H9 (cell line): ENCODE measurements at regions not wholly inside any gene's neighbourhood (a gene's known extent, or its start where the extent isn't known, plus 50 kb on each side); places are given as distances from the start of the nearest gene placed in this dataset.

Source experiments
- DNase-seq: peaks from one replicate; pipeline ENCODE4 v3.0.0-alpha.2; 2017
- H2AFZ ChIP-seq: one replicate; pipeline ENCODE4 v1.6.1; 2013; ENCODE audit warnings: mild to moderate bottlenecking, low read length, control low read depth, moderate library complexity
- H2AK5ac ChIP-seq: 2 replicates; pipeline ENCODE4 v1.6.1; 2013; ENCODE audit warnings: low read length, control low read depth, mixed read lengths; ENCODE audit not compliant: insufficient read length
- H2BK120ac ChIP-seq: one replicate; pipeline ENCODE4 v1.6.1; 2013; ENCODE audit warnings: low read depth, mild to moderate bottlenecking, low read length, control low read depth, inconsistent platforms; ENCODE audit not compliant: poor library complexity, severe bottlenecking
- H2BK12ac ChIP-seq: 2 replicates; pipeline ENCODE4 v1.6.1; 2013; ENCODE audit warnings: low read length, control low read depth, mixed read lengths, low read depth; ENCODE audit not compliant: insufficient read length
- H2BK15ac ChIP-seq: 2 replicates; pipeline ENCODE4 v1.6.1; 2013; ENCODE audit warnings: low read depth, low read length, control low read depth
- H2BK20ac ChIP-seq: one replicate; pipeline ENCODE4 v1.6.1; 2013; ENCODE audit warnings: low read depth, mild to moderate bottlenecking, low read length, control low read depth, inconsistent platforms; ENCODE audit not compliant: poor library complexity, severe bottlenecking
- H2BK5ac ChIP-seq: 2 replicates; pipeline ENCODE4 v1.6.1; 2013; ENCODE audit warnings: low read length, control low read depth, mixed read lengths; ENCODE audit not compliant: insufficient read length
- H3K14ac ChIP-seq: 2 replicates; pipeline ENCODE4 v1.6.1; 2013; ENCODE audit warnings: low read length, control low read depth; ENCODE audit not compliant: insufficient read depth
- H3K18ac ChIP-seq: 2 replicates; pipeline ENCODE4 v1.6.1; 2013; ENCODE audit warnings: low read depth, mild to moderate bottlenecking, mixed read lengths, low read length, control low read depth; ENCODE audit not compliant: insufficient read length
- H3K23ac ChIP-seq: 2 replicates; pipeline ENCODE4 v1.6.1; 2013; ENCODE audit warnings: low read length, control low read depth, mixed read lengths, low read depth; ENCODE audit not compliant: insufficient read length
- H3K23me2 ChIP-seq: 2 replicates; pipeline ENCODE4 v1.6.1; 2013; ENCODE audit warnings: low read depth, mild to moderate bottlenecking, mixed read lengths, low read length, control low read depth; ENCODE audit not compliant: insufficient read length, poor library complexity, severe bottlenecking
- H3K27ac ChIP-seq: 2 replicates; pipeline ENCODE4 v1.5.1; 2013; ENCODE audit warnings: low read length, control low read depth, mixed read lengths, low read depth; ENCODE audit not compliant: insufficient read length
- H3K27me3 ChIP-seq: 2 replicates; pipeline ENCODE4 v1.6.1; 2013; ENCODE audit warnings: low read length, control low read depth, inconsistent platforms; ENCODE audit not compliant: insufficient read depth
- H3K4ac ChIP-seq: 2 replicates; pipeline ENCODE4 v1.6.1; 2013; ENCODE audit warnings: low read depth, mild to moderate bottlenecking, control low read depth, inconsistent platforms, low read length, moderate library complexity
- H3K4me1 ChIP-seq: 2 replicates; pipeline ENCODE4 v1.6.1; 2013; ENCODE audit warnings: low read length, control low read depth, inconsistent platforms; ENCODE audit not compliant: insufficient read depth
- H3K4me2 ChIP-seq: 2 replicates; pipeline ENCODE4 v1.6.1; 2013; ENCODE audit warnings: low read length, control low read depth, mixed read lengths; ENCODE audit not compliant: insufficient read length, insufficient read depth
- H3K56ac ChIP-seq: 2 replicates; pipeline ENCODE4 v1.6.1; 2013; ENCODE audit warnings: low read depth, mild to moderate bottlenecking, mixed read lengths, low read length, control low read depth; ENCODE audit not compliant: insufficient read length
- H3K79me1 ChIP-seq: 2 replicates; pipeline ENCODE4 v1.6.1; 2013; ENCODE audit warnings: low read depth, mild to moderate bottlenecking, moderate library complexity, low read length, control low read depth, inconsistent platforms; ENCODE audit not compliant: insufficient read depth, poor library complexity, severe bottlenecking
- H3K79me2 ChIP-seq: 2 replicates; pipeline ENCODE4 v1.6.1; 2013; ENCODE audit warnings: low read length, control low read depth, inconsistent platforms; ENCODE audit not compliant: insufficient read depth
- H3K9ac ChIP-seq: 2 replicates; pipeline ENCODE4 v1.6.1; 2013; ENCODE audit warnings: low read length, control low read depth, mixed read lengths; ENCODE audit not compliant: insufficient read length; ENCODE audit errors: extremely low read depth
- H3K9me3 ChIP-seq: one replicate; pipeline ENCODE4 v1.6.1; 2013; ENCODE audit warnings: low read depth, low read length, inconsistent platforms; ENCODE audit not compliant: control insufficient read depth
- H3T11ph ChIP-seq: one replicate; pipeline ENCODE4 v1.6.1; 2013; ENCODE audit warnings: mild to moderate bottlenecking, low read length, control low read depth, inconsistent platforms
- H4K20me1 ChIP-seq: one replicate; pipeline ENCODE4 v1.6.1; 2013; ENCODE audit not compliant: control insufficient read depth, insufficient read length, insufficient read depth
- H4K5ac ChIP-seq: 2 replicates; pipeline ENCODE4 v1.6.1; 2013; ENCODE audit warnings: low read depth, mild to moderate bottlenecking, mixed read lengths, low read length, control low read depth; ENCODE audit not compliant: insufficient read length
- H4K8ac ChIP-seq: replicated peaks from 2 replicates; pipeline ENCODE4 v1.6.1; 2013; ENCODE audit warnings: low read length, control low read depth, mixed read lengths, low read depth; ENCODE audit not compliant: insufficient read length
- H4K91ac ChIP-seq: 2 replicates; pipeline ENCODE4 v1.6.1; 2013; ENCODE audit warnings: low read depth, mild to moderate bottlenecking, moderate library complexity, mixed read lengths, low read length, control low read depth; ENCODE audit not compliant: insufficient read length
- H3K27ac Mint-ChIP-seq, 3 experiments: 2 replicates in 2 of 3; 3 replicates in 1 of 3; pipeline ENCODE4 v1.8.0; 2020 to 2021; ENCODE audit warnings: mixed read lengths in 3 of 3, mild to moderate bottlenecking in 1 of 3, moderate library complexity in 1 of 3
- H3K27me3 Mint-ChIP-seq: 2 replicates; pipeline ENCODE4 v1.8.0; 2021; ENCODE audit warnings: low read depth, mild to moderate bottlenecking, moderate library complexity, mixed read lengths
- H3K36me3 Mint-ChIP-seq, 3 experiments: 2 replicates in 2 of 3; 3 replicates in 1 of 3; pipeline ENCODE4 v1.8.0; 2020 to 2021; ENCODE audit warnings: low read depth in 3 of 3, mixed read lengths in 3 of 3; ENCODE audit not compliant: insufficient read depth in 1 of 3
- H3K4me1 Mint-ChIP-seq, 2 experiments: 2 replicates each; pipeline ENCODE4 v1.8.0; 2020; ENCODE audit warnings: mixed read lengths in 2 of 2
- H3K4me3 Mint-ChIP-seq, 2 experiments: 2 replicates in 1 of 2; 3 replicates in 1 of 2; pipeline ENCODE4 v1.8.0; 2020 to 2021; ENCODE audit warnings: mild to moderate bottlenecking in 2 of 2, mixed read lengths in 2 of 2, moderate library complexity in 1 of 2
- H3K9me3 Mint-ChIP-seq, 2 experiments: 2 replicates in 1 of 2; 3 replicates in 1 of 2; pipeline ENCODE4 v1.8.0; 2020; ENCODE audit warnings: mild to moderate bottlenecking in 2 of 2, mixed read lengths in 2 of 2, moderate library complexity in 1 of 2
- WGBS: extraction: QIAGEN DNeasy Blood & Tissue Kit; methylation state at CpG from one replicate; pipeline ENCODE4 v1.1.7; 2013; ENCODE audit warnings: missing lambda C conversion rate, low lambda C conversion rate, mixed read lengths; ENCODE audit not compliant: insufficient read length; ENCODE audit errors: extremely low coverage; 5-methylcytosine and 5-hydroxymethylcytosine counted together
- TF ChIP-seq, protein P1 (sequence below): fragments of 200-600 bp; sonication (generic); conservative IDR thresholded peaks from 3 replicates; pipeline ENCODE4 v1.8.0; 2021; ENCODE audit warnings: antibody characterized with exemption, mild to moderate bottlenecking

DNA sequence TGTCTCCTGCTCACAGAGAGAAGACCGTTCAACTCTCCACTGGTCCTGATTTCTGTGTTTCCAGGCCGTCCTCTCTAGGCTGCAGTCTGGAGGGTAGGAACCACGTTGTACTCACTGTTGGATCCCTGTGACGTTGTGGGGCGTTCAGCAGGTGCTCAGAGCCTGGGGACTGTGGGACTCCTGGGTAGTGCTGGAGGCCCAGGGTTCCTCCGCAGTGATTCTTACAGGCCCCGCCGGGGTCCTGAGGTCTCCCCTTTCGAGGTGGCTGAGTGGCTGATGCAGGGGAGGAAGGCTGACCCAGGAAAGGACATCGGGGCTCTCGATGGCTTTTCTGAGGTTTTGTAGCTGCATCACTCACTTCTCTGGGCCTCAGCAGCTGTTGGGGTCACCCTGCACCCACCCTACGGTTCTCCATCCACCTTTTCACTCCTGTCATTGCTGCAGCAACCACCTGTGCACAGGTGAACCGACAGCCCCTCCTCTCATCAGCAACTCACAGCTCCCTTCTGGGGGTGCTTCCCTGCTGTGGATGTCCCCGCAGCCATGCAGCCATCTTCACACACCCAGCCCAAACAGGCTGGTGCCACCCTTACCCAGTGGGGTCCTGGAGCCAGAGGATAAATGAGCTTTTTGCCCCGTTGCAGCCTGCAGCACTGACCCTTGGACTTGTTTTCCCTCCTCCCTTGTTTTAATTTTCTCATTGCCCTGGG is 169.6 kb upstream of the HDAC4 start:
- no CpG with 5 or more reads among the region's 15 CpGs for WGBS
- Histone ChIP-seq H4K5ac (no peak overlapping the region), H2BK5ac (no peak overlapping the region), H3K79me2 (no peaks in the 10 kb centered on the region), H3K27me3 (no peaks in the 10 kb centered on the region), H3K9ac (no peak overlapping the region), H2AFZ (no peak overlapping the region), H3K23me2 (no peaks in the 10 kb centered on the region), H3K56ac (no peak overlapping the region), H3K4me1 (no peaks in the 10 kb centered on the region), H3K14ac (no peak overlapping the region), H2AK5ac (no peak overlapping the region), H4K91ac (no peak overlapping the region), H3K23ac (no peak overlapping the region), H3T11ph (no peak overlapping the region), H2BK15ac (no peak overlapping the region), H3K18ac (no peak overlapping the region), H4K20me1 (no peaks in the 10 kb centered on the region), H2BK120ac (no peak overlapping the region), H2BK12ac (no peak overlapping the region), H2BK20ac (no peak overlapping the region), H3K4ac (no peak overlapping the region), H3K79me1 (no peaks in the 10 kb centered on the region), H3K27ac (no peak overlapping the region), H3K9me3 (no peaks in the 10 kb centered on the region), H3K4me2 (no peak overlapping the region), H4K8ac (no peak overlapping the region)
- peak overlapping the region in 1 of 3 experiments; percentile 49; a peak in 2 of 7 replicates for H3K27ac Mint-ChIP-seq
- H3K27me3 Mint-ChIP-seq = peaks cover 8% of the 10 kb centered on the region
- no peaks in the 10 kb centered on the region for H3K9me3 Mint-ChIP-seq
- H3K4me1 Mint-ChIP-seq = no peaks in the 10 kb centered on the region
- H3K4me3 Mint-ChIP-seq = no peak overlapping the region
- TF ChIP-seq, protein P1, sequence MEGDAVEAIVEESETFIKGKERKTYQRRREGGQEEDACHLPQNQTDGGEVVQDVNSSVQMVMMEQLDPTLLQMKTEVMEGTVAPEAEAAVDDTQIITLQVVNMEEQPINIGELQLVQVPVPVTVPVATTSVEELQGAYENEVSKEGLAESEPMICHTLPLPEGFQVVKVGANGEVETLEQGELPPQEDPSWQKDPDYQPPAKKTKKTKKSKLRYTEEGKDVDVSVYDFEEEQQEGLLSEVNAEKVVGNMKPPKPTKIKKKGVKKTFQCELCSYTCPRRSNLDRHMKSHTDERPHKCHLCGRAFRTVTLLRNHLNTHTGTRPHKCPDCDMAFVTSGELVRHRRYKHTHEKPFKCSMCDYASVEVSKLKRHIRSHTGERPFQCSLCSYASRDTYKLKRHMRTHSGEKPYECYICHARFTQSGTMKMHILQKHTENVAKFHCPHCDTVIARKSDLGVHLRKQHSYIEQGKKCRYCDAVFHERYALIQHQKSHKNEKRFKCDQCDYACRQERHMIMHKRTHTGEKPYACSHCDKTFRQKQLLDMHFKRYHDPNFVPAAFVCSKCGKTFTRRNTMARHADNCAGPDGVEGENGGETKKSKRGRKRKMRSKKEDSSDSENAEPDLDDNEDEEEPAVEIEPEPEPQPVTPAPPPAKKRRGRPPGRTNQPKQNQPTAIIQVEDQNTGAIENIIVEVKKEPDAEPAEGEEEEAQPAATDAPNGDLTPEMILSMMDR = no peak
- no peak for DNase-seq
- no peaks in the 10 kb centered on the region for H3K36me3 Mint-ChIP-seq
